ENCODE measurements at regions not wholly inside any gene's neighbourhood (a gene's known extent, or its start where the extent isn't known, plus 50 kb on each side); places are given as distances from the start of the nearest gene placed in this dataset.

- TF ChIP-seq, protein P1, sequence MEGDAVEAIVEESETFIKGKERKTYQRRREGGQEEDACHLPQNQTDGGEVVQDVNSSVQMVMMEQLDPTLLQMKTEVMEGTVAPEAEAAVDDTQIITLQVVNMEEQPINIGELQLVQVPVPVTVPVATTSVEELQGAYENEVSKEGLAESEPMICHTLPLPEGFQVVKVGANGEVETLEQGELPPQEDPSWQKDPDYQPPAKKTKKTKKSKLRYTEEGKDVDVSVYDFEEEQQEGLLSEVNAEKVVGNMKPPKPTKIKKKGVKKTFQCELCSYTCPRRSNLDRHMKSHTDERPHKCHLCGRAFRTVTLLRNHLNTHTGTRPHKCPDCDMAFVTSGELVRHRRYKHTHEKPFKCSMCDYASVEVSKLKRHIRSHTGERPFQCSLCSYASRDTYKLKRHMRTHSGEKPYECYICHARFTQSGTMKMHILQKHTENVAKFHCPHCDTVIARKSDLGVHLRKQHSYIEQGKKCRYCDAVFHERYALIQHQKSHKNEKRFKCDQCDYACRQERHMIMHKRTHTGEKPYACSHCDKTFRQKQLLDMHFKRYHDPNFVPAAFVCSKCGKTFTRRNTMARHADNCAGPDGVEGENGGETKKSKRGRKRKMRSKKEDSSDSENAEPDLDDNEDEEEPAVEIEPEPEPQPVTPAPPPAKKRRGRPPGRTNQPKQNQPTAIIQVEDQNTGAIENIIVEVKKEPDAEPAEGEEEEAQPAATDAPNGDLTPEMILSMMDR (IDR thresholded peaks at IDR 0.05; ENCODE audit: low read length), result no peak
- TF ChIP-seq EZH2 (optimal IDR thresholded peaks at IDR 0.05; ENCODE audit: low read depth, low read length), result no peak
These were observed 391.0 kb downstream of the SPRY1 start for GRCh38 chr4:123787512-123788080.

All from MM.1S (cell line).